ENCODE measurements at regions not wholly inside any gene's neighbourhood (a gene's known extent, or its start where the extent isn't known, plus 50 kb on each side); places are given as distances from the start of the nearest gene placed in this dataset.

- no peak for TF ChIP-seq CTCF (IDR thresholded peaks at IDR 0.05)
- peaks cover 4% of the 10 kb centered on the region; the same call in 1 of the 2 replicates for H3K9me3 Mint-ChIP-seq
- H3K4me3 Mint-ChIP-seq = no peak overlapping the region
- no peaks in the 10 kb centered on the region for H3K4me1 Mint-ChIP-seq (ENCODE audit: low read depth)
- H3K27me3 Mint-ChIP-seq (ENCODE audit: insufficient read depth) = peaks cover 1% of the 10 kb centered on the region; the same call in 1 of the 2 replicates
- H3K36me3 Mint-ChIP-seq (ENCODE audit: low read depth) = no peaks in the 10 kb centered on the region
- DNase-seq = no peak
- H3K27ac Mint-ChIP-seq = no peak overlapping the region
Measured at GRCh38 chr13:76803831-76804230, 82.4 kb downstream of the KCTD12 start.

- no peak for DNase-seq
- H3K9me3 Mint-ChIP-seq = peaks cover 4% of the 10 kb centered on the region; the same call in 1 of the 2 replicates
- peaks cover 2% of the 10 kb centered on the region; the same call in 1 of the 2 replicates for H3K27me3 Mint-ChIP-seq (ENCODE audit: insufficient read depth)
- no peaks in the 10 kb centered on the region for H3K36me3 Mint-ChIP-seq (ENCODE audit: low read depth)
- no peak overlapping the region for H3K4me3 Mint-ChIP-seq
- no peak overlapping the region for H3K27ac Mint-ChIP-seq
- H3K4me1 Mint-ChIP-seq (ENCODE audit: low read depth) = no peaks in the 10 kb centered on the region
- TF ChIP-seq CTCF (IDR thresholded peaks at IDR 0.05) = no peak
Measured at GRCh38 chr13:76800943-76801342, 85.3 kb downstream of the KCTD12 start.

- Mint-ChIP-seq H3K4me1 (ENCODE audit: low read depth) (no peaks in the 10 kb centered on the region), H3K27ac (no peak overlapping the region), H3K9me3 (peaks cover 4% of the 10 kb centered on the region; the same call in 1 of the 2 replicates), H3K36me3 (ENCODE audit: low read depth) (no peaks in the 10 kb centered on the region), H3K27me3 (ENCODE audit: insufficient read depth) (peaks cover 2% of the 10 kb centered on the region; the same call in 1 of the 2 replicates), H3K4me3 (no peak overlapping the region)
- no peak for DNase-seq
- TF ChIP-seq CTCF (IDR thresholded peaks at IDR 0.05) = no peak
Measured at GRCh38 chr13:76799696-76800095, 86.5 kb downstream of the KCTD12 start.

GRCh38 chr13:76798037-76798436 is 88.2 kb downstream of the KCTD12 start:
- peaks cover 2% of the 10 kb centered on the region; the same call in 1 of the 2 replicates for H3K27me3 Mint-ChIP-seq (ENCODE audit: insufficient read depth)
- no peak for TF ChIP-seq CTCF (IDR thresholded peaks at IDR 0.05)
- peaks cover 4% of the 10 kb centered on the region; the same call in 1 of the 2 replicates for H3K9me3 Mint-ChIP-seq
- peaks cover under 1% of the 10 kb centered on the region; the same call in 1 of the 2 replicates for H3K4me1 Mint-ChIP-seq (ENCODE audit: low read depth)
- H3K36me3 Mint-ChIP-seq (ENCODE audit: low read depth) = no peaks in the 10 kb centered on the region
- no peak overlapping the region for H3K27ac Mint-ChIP-seq
- no peak overlapping the region for H3K4me3 Mint-ChIP-seq
- DNase-seq = no peak

GRCh38 chr13:76797361-76797760 is 88.8 kb downstream of the KCTD12 start:
- Mint-ChIP-seq H3K27ac (no peak overlapping the region), H3K36me3 (ENCODE audit: low read depth) (no peaks in the 10 kb centered on the region), H3K27me3 (ENCODE audit: insufficient read depth) (peaks cover 2% of the 10 kb centered on the region; the same call in 1 of the 2 replicates)

More at GRCh38 chr13:76797361-76797760, 88.8 kb downstream of the KCTD12 start:
- no peak for TF ChIP-seq CTCF (IDR thresholded peaks at IDR 0.05)
- H3K4me3 Mint-ChIP-seq = no peak overlapping the region
- peaks cover 8% of the 10 kb centered on the region for H3K4me1 Mint-ChIP-seq (ENCODE audit: low read depth)
- DNase-seq = no peak
- H3K9me3 Mint-ChIP-seq = peaks cover 4% of the 10 kb centered on the region; the same call in 1 of the 2 replicates
